ENCODE measurements at regions not wholly inside any gene's neighbourhood (a gene's known extent, or its start where the extent isn't known, plus 50 kb on each side); places are given as distances from the start of the nearest gene placed in this dataset.

DNA sequence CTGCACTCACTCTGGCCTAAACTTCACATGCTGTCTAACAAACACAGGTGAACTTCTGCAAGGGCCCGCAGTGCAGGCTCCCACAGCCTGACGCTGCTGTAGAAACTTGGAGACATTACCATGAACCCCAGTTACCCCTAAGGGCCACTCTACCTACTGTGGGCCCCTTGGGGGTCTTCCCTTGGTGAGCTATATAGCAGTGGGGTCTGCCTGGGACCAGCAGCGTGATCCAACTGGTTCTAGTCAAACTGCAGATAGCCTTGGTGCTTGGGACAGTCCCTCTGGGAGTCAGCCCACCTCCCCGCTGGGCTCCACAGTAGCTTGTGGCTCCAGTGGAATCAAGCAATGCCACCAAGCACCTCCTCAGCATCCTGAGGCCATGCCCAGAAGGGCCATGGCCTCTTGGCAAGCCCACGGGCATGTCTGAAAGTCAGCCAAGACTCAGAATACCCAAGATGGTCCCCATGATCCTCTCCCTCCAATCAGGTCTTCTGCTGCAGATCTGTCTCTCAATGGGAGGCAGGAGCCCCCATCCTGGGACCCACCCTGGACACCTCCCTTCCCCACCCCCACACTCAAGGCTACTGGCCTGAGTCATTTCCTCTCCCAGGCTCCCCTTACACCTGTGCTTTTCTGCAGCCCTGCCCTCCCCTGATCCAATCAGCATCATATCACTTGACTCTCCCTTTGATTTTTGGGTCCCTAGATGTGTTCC, 230.0 kb upstream of the IRX1 start:
- RAD21 ChIA-PET (ENCODE audit: low non-redundant PET in 1 of 2, low total read pairs in 2 of 2, uncharacterized antibody in 2 of 2, unreplicated experiment in 2 of 2), result no interaction called here
- Histone ChIP-seq H3K4me1 (ENCODE audit: control insufficient read depth in 1 of 2, insufficient read depth in 2 of 2, low read length in 2 of 2) (no peaks in the 10 kb centered on the region), H3K36me3 (ENCODE audit: control insufficient read depth in 1 of 2, insufficient read depth in 2 of 2, low read length in 2 of 2) (no peaks in the 10 kb centered on the region), H2AFZ (ENCODE audit: low read depth, low read length, poor library complexity, severe bottlenecking) (no peak overlapping the region), H3K27me3 (ENCODE audit: insufficient read depth, low read length) (no peaks in the 10 kb centered on the region), H3K9ac (ENCODE audit: low read length) (no peak overlapping the region), H3K4me3 (replicated peaks in 1 of 2; ENCODE audit: low read depth in 1 of 2, low read length in 2 of 2) (no peak overlapping the region), H3K9me2 (ENCODE audit: insufficient read depth) (no peaks in the 10 kb centered on the region), H4K20me1 (ENCODE audit: insufficient read depth) (no peaks in the 10 kb centered on the region), H3K27ac (ENCODE audit: low read depth, low read length) (no peak overlapping the region), H3K4me2 (ENCODE audit: low read length) (no peak overlapping the region), H3K79me2 (ENCODE audit: insufficient read depth, low read length) (no peaks in the 10 kb centered on the region), H3K9me3 (ENCODE audit: control insufficient read depth in 1 of 2, insufficient read depth in 1 of 2, low read depth in 1 of 2, low read length in 2 of 2) (peaks cover 0 to 11% of the 10 kb centered on the region in 2 experiments; a peak in 2 of 4 replicates)
- POLR2A ChIA-PET, result no interaction called here
- no peak for ATAC-seq
- TF ChIP-seq SRF (IDR thresholded peaks at IDR 0.05; ENCODE audit: low read depth) (no peak), ELF1 (IDR thresholded peaks at IDR 0.05; ENCODE audit: borderline replicate concordance, low read depth) (no peak), FOSL1 (IDR thresholded peaks at IDR 0.05; ENCODE audit: low read depth) (no peak), CBX3 (IDR thresholded peaks at IDR 0.05; ENCODE audit: low read depth) (no peak), POLR2A (IDR thresholded peaks at IDR 0.05; ENCODE audit: borderline replicate concordance, extremely low read depth, insufficient read depth, insufficient read length) (no peak), ZFX (IDR thresholded peaks at IDR 0.05) (no peak), SIN3A (IDR thresholded peaks at IDR 0.05; ENCODE audit: low read depth) (no peak), ZNF274 (IDR thresholded peaks at IDR 0.05; ENCODE audit: low read depth, low read length) (no peak), POLR2AphosphoS5 (IDR thresholded peaks at IDR 0.05; ENCODE audit: low read depth, low read length) (no peak), JUND (IDR thresholded peaks at IDR 0.05) (no peak), REST (IDR thresholded peaks at IDR 0.05; ENCODE audit: low read depth) (no peak), TCF7L2 (IDR thresholded peaks at IDR 0.05; ENCODE audit: borderline replicate concordance, extremely low read depth, insufficient read depth, insufficient read length) (no peak), EZH2 (IDR thresholded peaks at IDR 0.05) (no peak), CEBPB (IDR thresholded peaks at IDR 0.05; ENCODE audit: low read depth) (no peak), EZH2phosphoT487 (IDR thresholded peaks at IDR 0.05; ENCODE audit: borderline replicate concordance) (no peak), RAD21 (IDR thresholded peaks at IDR 0.05; ENCODE audit: low read depth) (no peak), EGR1 (IDR thresholded peaks at IDR 0.05; ENCODE audit: low read depth) (no peak)
- TF ChIP-seq, protein P1, sequence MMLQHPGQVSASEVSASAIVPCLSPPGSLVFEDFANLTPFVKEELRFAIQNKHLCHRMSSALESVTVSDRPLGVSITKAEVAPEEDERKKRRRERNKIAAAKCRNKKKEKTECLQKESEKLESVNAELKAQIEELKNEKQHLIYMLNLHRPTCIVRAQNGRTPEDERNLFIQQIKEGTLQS (IDR thresholded peaks at IDR 0.05), result no peak
- TF ChIP-seq, protein P2, sequence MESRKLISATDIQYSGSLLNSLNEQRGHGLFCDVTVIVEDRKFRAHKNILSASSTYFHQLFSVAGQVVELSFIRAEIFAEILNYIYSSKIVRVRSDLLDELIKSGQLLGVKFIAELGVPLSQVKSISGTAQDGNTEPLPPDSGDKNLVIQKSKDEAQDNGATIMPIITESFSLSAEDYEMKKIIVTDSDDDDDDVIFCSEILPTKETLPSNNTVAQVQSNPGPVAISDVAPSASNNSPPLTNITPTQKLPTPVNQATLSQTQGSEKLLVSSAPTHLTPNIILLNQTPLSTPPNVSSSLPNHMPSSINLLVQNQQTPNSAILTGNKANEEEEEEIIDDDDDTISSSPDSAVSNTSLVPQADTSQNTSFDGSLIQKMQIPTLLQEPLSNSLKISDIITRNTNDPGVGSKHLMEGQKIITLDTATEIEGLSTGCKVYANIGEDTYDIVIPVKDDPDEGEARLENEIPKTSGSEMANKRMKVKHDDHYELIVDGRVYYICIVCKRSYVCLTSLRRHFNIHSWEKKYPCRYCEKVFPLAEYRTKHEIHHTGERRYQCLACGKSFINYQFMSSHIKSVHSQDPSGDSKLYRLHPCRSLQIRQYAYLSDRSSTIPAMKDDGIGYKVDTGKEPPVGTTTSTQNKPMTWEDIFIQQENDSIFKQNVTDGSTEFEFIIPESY (IDR thresholded peaks at IDR 0.05; ENCODE audit: extremely low read depth, insufficient replicate concordance, low read length), result no peak
- CTCF ChIA-PET, result no interaction called here
- BruUV-seq (replicated peaks), result no TSS peak
- intact Hi-C loops (cut with micrococcal nuclease), result no loop called here
- DNase-seq (ENCODE audit: low read depth, low spot score), result no peak
